SK-N-SH treated with all-trans-retinoic acid at 6 μM for 48 hours (cell line): ENCODE measurements at regions not wholly inside any gene's neighbourhood (a gene's known extent, or its start where the extent isn't known, plus 50 kb on each side); places are given as distances from the start of the nearest gene placed in this dataset.

Experiments
- ARNTL ChIP-seq: fragments of 450-650 bp; formaldehyde crosslinking; IDR thresholded peaks from 2 replicates; pipeline ENCODE4 v1.5.0; 2020; ENCODE audit warnings: low read depth, mild to moderate bottlenecking, moderate library complexity, borderline replicate concordance
- BACH2 ChIP-seq: fragments of 250-450 bp; sonication (Bioruptor Pico); IDR thresholded peaks from 2 replicates; pipeline ENCODE4 v1.9.0; 2021; ENCODE audit warnings: mild to moderate bottlenecking, borderline replicate concordance
- CSDC2 ChIP-seq: fragments of 250-450 bp; sonication (Bioruptor Pico); IDR thresholded peaks from 2 replicates; pipeline ENCODE4 v1.5.0; 2020; ENCODE audit warnings: mild to moderate bottlenecking, moderate library complexity
- CSRNP3 ChIP-seq: fragments of 250-450 bp; sonication (Bioruptor Pico); IDR thresholded peaks from 2 replicates; pipeline ENCODE4 v1.5.1; 2021; ENCODE audit warnings: mild to moderate bottlenecking, moderate library complexity
- ISL1 ChIP-seq: fragments of 250-450 bp; sonication (Bioruptor Pico); IDR thresholded peaks from 2 replicates; pipeline ENCODE4 v2.1.2; 2022; ENCODE audit warnings: mild to moderate bottlenecking, moderate library complexity
- OSR1 ChIP-seq: fragments of 250-450 bp; sonication (Bioruptor Pico); IDR thresholded peaks from 2 replicates; pipeline ENCODE4 v1.8.0; 2022; ENCODE audit warnings: moderate library complexity, mild to moderate bottlenecking, inconsistent platforms
- PATZ1 ChIP-seq: fragments of 250-450 bp; sonication (Bioruptor Pico); IDR thresholded peaks from 2 replicates; pipeline ENCODE4 v1.8.0; 2020; ENCODE audit warnings: mild to moderate bottlenecking, moderate library complexity, borderline replicate concordance
- PPARA ChIP-seq: fragments of 250-450 bp; sonication (Bioruptor Pico); IDR thresholded peaks from 2 replicates; pipeline ENCODE4 v1.5.0; 2020; ENCODE audit warnings: mild to moderate bottlenecking, borderline replicate concordance
- SNAI2 ChIP-seq: fragments of 250-450 bp; sonication (Bioruptor Pico); IDR thresholded peaks from 2 replicates; pipeline ENCODE4 v1.5.0; 2020; ENCODE audit warnings: mild to moderate bottlenecking, moderate library complexity
- TOX ChIP-seq: fragments of 250-450 bp; sonication (Bioruptor Pico); IDR thresholded peaks from 2 replicates; pipeline ENCODE4 v1.8.0; 2021; ENCODE audit warnings: mild to moderate bottlenecking, moderate library complexity, borderline replicate concordance
- ZC3H10 ChIP-seq: fragments of 250-450 bp; sonication (Bioruptor Pico); IDR thresholded peaks from 2 replicates; pipeline ENCODE4 v1.5.1; 2021; ENCODE audit warnings: mild to moderate bottlenecking, moderate library complexity
- ZNF70 ChIP-seq: fragments of 450-650 bp; formaldehyde crosslinking; IDR thresholded peaks from 2 replicates; pipeline ENCODE4 v1.5.0; 2020; ENCODE audit warnings: mild to moderate bottlenecking, moderate library complexity

DNA sequence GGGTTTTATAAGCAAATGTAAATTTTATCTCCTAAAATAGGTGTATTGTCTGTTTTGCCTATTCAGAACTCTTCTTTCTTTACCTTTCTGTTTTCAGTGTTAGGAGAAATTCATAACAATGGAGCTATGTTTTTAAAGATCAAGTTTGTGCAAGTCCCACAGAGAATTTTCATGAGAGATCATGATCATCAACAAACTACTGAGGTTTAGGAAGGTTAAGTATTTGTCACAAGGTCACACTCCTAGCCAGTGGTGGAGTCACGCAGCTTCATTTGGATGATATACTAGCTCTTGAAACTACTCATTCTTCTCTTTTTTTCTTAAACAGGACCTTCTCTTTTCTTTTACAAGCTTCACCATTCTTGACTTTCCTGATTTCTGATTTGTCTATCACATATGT is 892.6 kb upstream of the FRG1 start:
- TF ChIP-seq SNAI2 (no peak), CSDC2 (CRISPR knock-in tag) (no peak), OSR1 (CRISPR knock-in tag) (no peak), ISL1 (no peak), BACH2 (no peak), PATZ1 (CRISPR knock-in tag) (no peak), ARNTL (CRISPR knock-in tag) (no peak), ZNF70 (CRISPR knock-in tag) (no peak), ZC3H10 (CRISPR knock-in tag) (no peak), TOX (CRISPR knock-in tag) (no peak), PPARA (CRISPR knock-in tag) (no peak), CSRNP3 (CRISPR knock-in tag) (no peak)
